H9 (cell line): ENCODE measurements at regions not wholly inside any gene's neighbourhood (a gene's known extent, or its start where the extent isn't known, plus 50 kb on each side); places are given as distances from the start of the nearest gene placed in this dataset.

Experiments
- DNase-seq: peaks from one replicate; pipeline ENCODE4 v3.0.0-alpha.2; 2017
- H2AFZ ChIP-seq: one replicate; pipeline ENCODE4 v1.6.1; 2013; ENCODE audit warnings: mild to moderate bottlenecking, low read length, control low read depth, moderate library complexity
- H2AK5ac ChIP-seq: 2 replicates; pipeline ENCODE4 v1.6.1; 2013; ENCODE audit warnings: low read length, control low read depth, mixed read lengths; ENCODE audit not compliant: insufficient read length
- H2BK120ac ChIP-seq: one replicate; pipeline ENCODE4 v1.6.1; 2013; ENCODE audit warnings: low read depth, mild to moderate bottlenecking, low read length, control low read depth, inconsistent platforms; ENCODE audit not compliant: poor library complexity, severe bottlenecking
- H2BK12ac ChIP-seq: 2 replicates; pipeline ENCODE4 v1.6.1; 2013; ENCODE audit warnings: low read length, control low read depth, mixed read lengths, low read depth; ENCODE audit not compliant: insufficient read length
- H2BK15ac ChIP-seq: 2 replicates; pipeline ENCODE4 v1.6.1; 2013; ENCODE audit warnings: low read depth, low read length, control low read depth
- H2BK20ac ChIP-seq: one replicate; pipeline ENCODE4 v1.6.1; 2013; ENCODE audit warnings: low read depth, mild to moderate bottlenecking, low read length, control low read depth, inconsistent platforms; ENCODE audit not compliant: poor library complexity, severe bottlenecking
- H2BK5ac ChIP-seq: 2 replicates; pipeline ENCODE4 v1.6.1; 2013; ENCODE audit warnings: low read length, control low read depth, mixed read lengths; ENCODE audit not compliant: insufficient read length
- H3K14ac ChIP-seq: 2 replicates; pipeline ENCODE4 v1.6.1; 2013; ENCODE audit warnings: low read length, control low read depth; ENCODE audit not compliant: insufficient read depth
- H3K18ac ChIP-seq: 2 replicates; pipeline ENCODE4 v1.6.1; 2013; ENCODE audit warnings: low read depth, mild to moderate bottlenecking, mixed read lengths, low read length, control low read depth; ENCODE audit not compliant: insufficient read length
- H3K23ac ChIP-seq: 2 replicates; pipeline ENCODE4 v1.6.1; 2013; ENCODE audit warnings: low read length, control low read depth, mixed read lengths, low read depth; ENCODE audit not compliant: insufficient read length
- H3K23me2 ChIP-seq: 2 replicates; pipeline ENCODE4 v1.6.1; 2013; ENCODE audit warnings: low read depth, mild to moderate bottlenecking, mixed read lengths, low read length, control low read depth; ENCODE audit not compliant: insufficient read length, poor library complexity, severe bottlenecking
- H3K27ac ChIP-seq: 2 replicates; pipeline ENCODE4 v1.5.1; 2013; ENCODE audit warnings: low read length, control low read depth, mixed read lengths, low read depth; ENCODE audit not compliant: insufficient read length
- H3K27me3 ChIP-seq: 2 replicates; pipeline ENCODE4 v1.6.1; 2013; ENCODE audit warnings: low read length, control low read depth, inconsistent platforms; ENCODE audit not compliant: insufficient read depth
- H3K4ac ChIP-seq: 2 replicates; pipeline ENCODE4 v1.6.1; 2013; ENCODE audit warnings: low read depth, mild to moderate bottlenecking, control low read depth, inconsistent platforms, low read length, moderate library complexity
- H3K4me1 ChIP-seq: 2 replicates; pipeline ENCODE4 v1.6.1; 2013; ENCODE audit warnings: low read length, control low read depth, inconsistent platforms; ENCODE audit not compliant: insufficient read depth
- H3K4me2 ChIP-seq: 2 replicates; pipeline ENCODE4 v1.6.1; 2013; ENCODE audit warnings: low read length, control low read depth, mixed read lengths; ENCODE audit not compliant: insufficient read length, insufficient read depth
- H3K56ac ChIP-seq: 2 replicates; pipeline ENCODE4 v1.6.1; 2013; ENCODE audit warnings: low read depth, mild to moderate bottlenecking, mixed read lengths, low read length, control low read depth; ENCODE audit not compliant: insufficient read length
- H3K79me1 ChIP-seq: 2 replicates; pipeline ENCODE4 v1.6.1; 2013; ENCODE audit warnings: low read depth, mild to moderate bottlenecking, moderate library complexity, low read length, control low read depth, inconsistent platforms; ENCODE audit not compliant: insufficient read depth, poor library complexity, severe bottlenecking
- H3K79me2 ChIP-seq: 2 replicates; pipeline ENCODE4 v1.6.1; 2013; ENCODE audit warnings: low read length, control low read depth, inconsistent platforms; ENCODE audit not compliant: insufficient read depth
- H3K9ac ChIP-seq: 2 replicates; pipeline ENCODE4 v1.6.1; 2013; ENCODE audit warnings: low read length, control low read depth, mixed read lengths; ENCODE audit not compliant: insufficient read length; ENCODE audit errors: extremely low read depth
- H3K9me3 ChIP-seq: one replicate; pipeline ENCODE4 v1.6.1; 2013; ENCODE audit warnings: low read depth, low read length, inconsistent platforms; ENCODE audit not compliant: control insufficient read depth
- H3T11ph ChIP-seq: one replicate; pipeline ENCODE4 v1.6.1; 2013; ENCODE audit warnings: mild to moderate bottlenecking, low read length, control low read depth, inconsistent platforms
- H4K20me1 ChIP-seq: one replicate; pipeline ENCODE4 v1.6.1; 2013; ENCODE audit not compliant: control insufficient read depth, insufficient read length, insufficient read depth
- H4K5ac ChIP-seq: 2 replicates; pipeline ENCODE4 v1.6.1; 2013; ENCODE audit warnings: low read depth, mild to moderate bottlenecking, mixed read lengths, low read length, control low read depth; ENCODE audit not compliant: insufficient read length
- H4K8ac ChIP-seq: replicated peaks from 2 replicates; pipeline ENCODE4 v1.6.1; 2013; ENCODE audit warnings: low read length, control low read depth, mixed read lengths, low read depth; ENCODE audit not compliant: insufficient read length
- H4K91ac ChIP-seq: 2 replicates; pipeline ENCODE4 v1.6.1; 2013; ENCODE audit warnings: low read depth, mild to moderate bottlenecking, moderate library complexity, mixed read lengths, low read length, control low read depth; ENCODE audit not compliant: insufficient read length
- H3K27ac Mint-ChIP-seq, 3 experiments: 2 replicates in 2 of 3; 3 replicates in 1 of 3; pipeline ENCODE4 v1.8.0; 2020 to 2021; ENCODE audit warnings: mixed read lengths in 3 of 3, mild to moderate bottlenecking in 1 of 3, moderate library complexity in 1 of 3
- H3K27me3 Mint-ChIP-seq: 2 replicates; pipeline ENCODE4 v1.8.0; 2021; ENCODE audit warnings: low read depth, mild to moderate bottlenecking, moderate library complexity, mixed read lengths
- H3K36me3 Mint-ChIP-seq, 3 experiments: 2 replicates in 2 of 3; 3 replicates in 1 of 3; pipeline ENCODE4 v1.8.0; 2020 to 2021; ENCODE audit warnings: low read depth in 3 of 3, mixed read lengths in 3 of 3; ENCODE audit not compliant: insufficient read depth in 1 of 3
- H3K4me1 Mint-ChIP-seq, 2 experiments: 2 replicates each; pipeline ENCODE4 v1.8.0; 2020; ENCODE audit warnings: mixed read lengths in 2 of 2
- H3K4me3 Mint-ChIP-seq, 2 experiments: 2 replicates in 1 of 2; 3 replicates in 1 of 2; pipeline ENCODE4 v1.8.0; 2020 to 2021; ENCODE audit warnings: mild to moderate bottlenecking in 2 of 2, mixed read lengths in 2 of 2, moderate library complexity in 1 of 2
- H3K9me3 Mint-ChIP-seq, 2 experiments: 2 replicates in 1 of 2; 3 replicates in 1 of 2; pipeline ENCODE4 v1.8.0; 2020; ENCODE audit warnings: mild to moderate bottlenecking in 2 of 2, mixed read lengths in 2 of 2, moderate library complexity in 1 of 2
- WGBS: extraction: QIAGEN DNeasy Blood & Tissue Kit; methylation state at CpG from one replicate; pipeline ENCODE4 v1.1.7; 2013; ENCODE audit warnings: missing lambda C conversion rate, low lambda C conversion rate, mixed read lengths; ENCODE audit not compliant: insufficient read length; ENCODE audit errors: extremely low coverage; 5-methylcytosine and 5-hydroxymethylcytosine counted together
- TF ChIP-seq, protein P1 (sequence below): fragments of 200-600 bp; sonication (generic); conservative IDR thresholded peaks from 3 replicates; pipeline ENCODE4 v1.8.0; 2021; ENCODE audit warnings: antibody characterized with exemption, mild to moderate bottlenecking

DNA sequence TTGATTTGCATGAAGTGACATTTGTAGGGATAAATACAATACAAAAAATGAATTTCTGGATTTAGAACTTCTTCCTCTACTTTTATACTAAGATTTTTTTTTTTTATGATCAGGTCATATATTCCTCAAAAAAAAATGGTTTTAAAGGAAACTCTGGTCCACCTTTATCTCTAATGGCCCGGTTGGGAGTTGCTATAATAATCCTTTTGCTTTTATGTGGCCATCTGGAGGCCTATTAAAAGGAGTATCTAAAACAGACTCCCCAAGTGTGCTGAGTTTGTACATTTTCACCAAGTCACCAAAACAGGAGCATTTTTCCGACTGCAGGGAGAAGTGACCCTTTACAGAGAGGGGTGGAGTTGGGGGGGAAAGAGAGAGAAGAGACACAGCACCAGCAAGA is 329.2 kb upstream of the FIGN start:
- Histone ChIP-seq H2BK15ac (no peak overlapping the region), H2AFZ (no peak overlapping the region), H3K27ac (no peak overlapping the region), H2BK12ac (no peak overlapping the region), H4K5ac (no peak overlapping the region), H3K14ac (no peak overlapping the region), H3K79me2 (no peaks in the 10 kb centered on the region), H3K27me3 (no peaks in the 10 kb centered on the region), H3T11ph (no peak overlapping the region), H3K4ac (no peak overlapping the region), H3K4me1 (peaks cover 8% of the 10 kb centered on the region; the same call in 1 of the 2 replicates), H2AK5ac (no peak overlapping the region), H3K9me3 (no peaks in the 10 kb centered on the region), H3K56ac (no peak overlapping the region), H3K9ac (no peak overlapping the region), H2BK120ac (no peak overlapping the region), H3K79me1 (no peaks in the 10 kb centered on the region), H3K23me2 (no peaks in the 10 kb centered on the region), H3K18ac (no peak overlapping the region), H3K4me2 (no peak overlapping the region), H3K23ac (no peak overlapping the region), H4K8ac (no peak overlapping the region), H4K91ac (no peak overlapping the region), H2BK20ac (no peak overlapping the region), H4K20me1 (no peaks in the 10 kb centered on the region), H2BK5ac (no peak overlapping the region)
- no peak overlapping the region for H3K4me3 Mint-ChIP-seq
- no peak for DNase-seq
- TF ChIP-seq, protein P1, sequence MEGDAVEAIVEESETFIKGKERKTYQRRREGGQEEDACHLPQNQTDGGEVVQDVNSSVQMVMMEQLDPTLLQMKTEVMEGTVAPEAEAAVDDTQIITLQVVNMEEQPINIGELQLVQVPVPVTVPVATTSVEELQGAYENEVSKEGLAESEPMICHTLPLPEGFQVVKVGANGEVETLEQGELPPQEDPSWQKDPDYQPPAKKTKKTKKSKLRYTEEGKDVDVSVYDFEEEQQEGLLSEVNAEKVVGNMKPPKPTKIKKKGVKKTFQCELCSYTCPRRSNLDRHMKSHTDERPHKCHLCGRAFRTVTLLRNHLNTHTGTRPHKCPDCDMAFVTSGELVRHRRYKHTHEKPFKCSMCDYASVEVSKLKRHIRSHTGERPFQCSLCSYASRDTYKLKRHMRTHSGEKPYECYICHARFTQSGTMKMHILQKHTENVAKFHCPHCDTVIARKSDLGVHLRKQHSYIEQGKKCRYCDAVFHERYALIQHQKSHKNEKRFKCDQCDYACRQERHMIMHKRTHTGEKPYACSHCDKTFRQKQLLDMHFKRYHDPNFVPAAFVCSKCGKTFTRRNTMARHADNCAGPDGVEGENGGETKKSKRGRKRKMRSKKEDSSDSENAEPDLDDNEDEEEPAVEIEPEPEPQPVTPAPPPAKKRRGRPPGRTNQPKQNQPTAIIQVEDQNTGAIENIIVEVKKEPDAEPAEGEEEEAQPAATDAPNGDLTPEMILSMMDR: no peak
- no CpG with 5 or more reads among the region's 2 CpGs for WGBS
- no peaks in the 10 kb centered on the region for H3K36me3 Mint-ChIP-seq
- H3K27me3 Mint-ChIP-seq: no peaks in the 10 kb centered on the region
- peaks cover 29 to 30% of the 10 kb centered on the region in 2 experiments for H3K4me1 Mint-ChIP-seq
- peak overlapping the region in 1 of 3 experiments; percentile 46; a peak in 2 of 7 replicates for H3K27ac Mint-ChIP-seq
- H3K9me3 Mint-ChIP-seq: no peaks in the 10 kb centered on the region
